PC-9 (cell line): ENCODE measurements at regions not wholly inside any gene's neighbourhood (a gene's known extent, or its start where the extent isn't known, plus 50 kb on each side); places are given as distances from the start of the nearest gene placed in this dataset.

Source experiments
- BruUV-seq: library from RNA; stranded (reverse); fragments of 400-500 nt; replicated peaks from 2 replicates; lab custom pipeline; 2021; lab: Mats Ljungman, UMichigan
- CTCF ChIA-PET: fragments of 300-600 bp; sonication (Branson Sonifier 250); formaldehyde crosslinking; loops from one replicate; lab custom pipeline; 2022; ENCODE audit warnings: antibody characterized with exemption; lab: Charles Lee
- POLR2A ChIA-PET: fragments of 300-600 bp; sonication (Branson Sonifier 250); formaldehyde crosslinking; loops from one replicate; lab custom pipeline; 2022; ENCODE audit warnings: antibody characterized with exemption; ENCODE audit not compliant: unreplicated experiment; lab: Charles Lee
- DNase-seq, 2 experiments: peaks; one replicate each; pipeline versions ENCODE4 v3.0.0 to v3.0.0-alpha.2; 2015 to 2022; ENCODE audit warnings: mixed read lengths in 1 of 2
- H2AFZ ChIP-seq: fragments of 200-600 bp; sonication (generic); 2 replicates; pipeline ENCODE4 v1.8.1; 2017; ENCODE audit warnings: antibody characterized with exemption
- H3F3A ChIP-seq: fragments of 200-600 bp; sonication (generic); 2 replicates; pipeline ENCODE4 v1.8.1; 2017; ENCODE audit warnings: antibody characterized with exemption, mild to moderate bottlenecking, low read depth; ENCODE audit not compliant: insufficient read depth
- H3K27ac ChIP-seq: fragments of 200-600 bp; sonication (generic); 2 replicates; pipeline ENCODE4 v1.6.1; 2016; ENCODE audit warnings: mixed run types
- H3K27me3 ChIP-seq: fragments of 200-600 bp; sonication (generic); 2 replicates; pipeline ENCODE4 v1.6.1; 2016; ENCODE audit warnings: low read depth, mixed run types; ENCODE audit not compliant: insufficient read depth
- H3K36me3 ChIP-seq: fragments of 200-600 bp; sonication (generic); 2 replicates; pipeline ENCODE4 v1.6.1; 2016; ENCODE audit warnings: low read depth, mixed run types
- H3K4me1 ChIP-seq: fragments of 200-600 bp; sonication (generic); replicated peaks from 2 replicates; pipeline ENCODE4 v1.6.1; 2016; ENCODE audit warnings: mixed run types; ENCODE audit not compliant: insufficient read depth
- H3K4me2 ChIP-seq: fragments of 200-600 bp; sonication (generic); 2 replicates; pipeline ENCODE4 v1.6.1; 2017; ENCODE audit warnings: mixed run types
- H3K4me3 ChIP-seq: fragments of 200-600 bp; sonication (generic); 2 replicates; pipeline ENCODE4 v1.6.1; 2016; ENCODE audit warnings: mixed run types
- H3K79me2 ChIP-seq: fragments of 200-600 bp; sonication (generic); 2 replicates; pipeline ENCODE4 v1.6.1; 2017; ENCODE audit warnings: low read depth, mixed run types
- H3K9me2 ChIP-seq: fragments of 200-600 bp; sonication (generic); 2 replicates; pipeline ENCODE4 v1.8.1; 2017; ENCODE audit warnings: mild to moderate bottlenecking; ENCODE audit not compliant: insufficient read depth
- H3K9me3 ChIP-seq: fragments of 200-600 bp; sonication (generic); 2 replicates; pipeline ENCODE4 v1.8.1; 2016; ENCODE audit warnings: low read depth; ENCODE audit not compliant: insufficient read depth
- H4K20me1 ChIP-seq: fragments of 200-600 bp; sonication (generic); 2 replicates; pipeline ENCODE4 v1.8.1; 2017; ENCODE audit not compliant: insufficient read depth
- EZH2 ChIP-seq: fragments of 200-600 bp; sonication (generic); IDR thresholded peaks from 2 replicates; pipeline ENCODE4 v1.8.0; 2017; ENCODE audit warnings: antibody characterized with exemption, low read depth
- intact Hi-C: fragments of 100-400 bp; cut with micrococcal nuclease; formaldehyde crosslinking; loops from one replicate; pipeline ENCODE4 v1.10.0; 2022; ENCODE audit not compliant: unreplicated experiment
- TF ChIP-seq, protein P1 (sequence below): fragments of 200-600 bp; sonication (generic); conservative IDR thresholded peaks from 2 replicates; pipeline ENCODE4 v1.6.1; 2017; ENCODE audit warnings: mixed run types, antibody characterized with exemption, mild to moderate bottlenecking, moderate library complexity

GRCh38 chr14:44297437-44297836, 209.6 kb downstream of the FSCB start:
- H3K27ac ChIP-seq = no peak overlapping the region
- DNase-seq = no peak
- TF ChIP-seq, protein P1, sequence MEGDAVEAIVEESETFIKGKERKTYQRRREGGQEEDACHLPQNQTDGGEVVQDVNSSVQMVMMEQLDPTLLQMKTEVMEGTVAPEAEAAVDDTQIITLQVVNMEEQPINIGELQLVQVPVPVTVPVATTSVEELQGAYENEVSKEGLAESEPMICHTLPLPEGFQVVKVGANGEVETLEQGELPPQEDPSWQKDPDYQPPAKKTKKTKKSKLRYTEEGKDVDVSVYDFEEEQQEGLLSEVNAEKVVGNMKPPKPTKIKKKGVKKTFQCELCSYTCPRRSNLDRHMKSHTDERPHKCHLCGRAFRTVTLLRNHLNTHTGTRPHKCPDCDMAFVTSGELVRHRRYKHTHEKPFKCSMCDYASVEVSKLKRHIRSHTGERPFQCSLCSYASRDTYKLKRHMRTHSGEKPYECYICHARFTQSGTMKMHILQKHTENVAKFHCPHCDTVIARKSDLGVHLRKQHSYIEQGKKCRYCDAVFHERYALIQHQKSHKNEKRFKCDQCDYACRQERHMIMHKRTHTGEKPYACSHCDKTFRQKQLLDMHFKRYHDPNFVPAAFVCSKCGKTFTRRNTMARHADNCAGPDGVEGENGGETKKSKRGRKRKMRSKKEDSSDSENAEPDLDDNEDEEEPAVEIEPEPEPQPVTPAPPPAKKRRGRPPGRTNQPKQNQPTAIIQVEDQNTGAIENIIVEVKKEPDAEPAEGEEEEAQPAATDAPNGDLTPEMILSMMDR = no peak
- TF ChIP-seq EZH2 = no peak
- ChIA-PET CTCF (no interaction called here), POLR2A (no interaction called here)
- H2AFZ ChIP-seq = no peak overlapping the region
- intact Hi-C loops = no loop called here
- H3K9me2 ChIP-seq = no peaks in the 10 kb centered on the region
- BruUV-seq = no TSS peak
- no peaks in the 10 kb centered on the region for H4K20me1 ChIP-seq
- no peak overlapping the region for H3K4me2 ChIP-seq
- H3K4me3 ChIP-seq = no peak overlapping the region
- no peaks in the 10 kb centered on the region for H3K9me3 ChIP-seq
- no peaks in the 10 kb centered on the region for H3K27me3 ChIP-seq
- H3F3A ChIP-seq = no peaks in the 10 kb centered on the region
- no peaks in the 10 kb centered on the region for H3K36me3 ChIP-seq
- no peaks in the 10 kb centered on the region for H3K4me1 ChIP-seq
- no peaks in the 10 kb centered on the region for H3K79me2 ChIP-seq

DNA sequence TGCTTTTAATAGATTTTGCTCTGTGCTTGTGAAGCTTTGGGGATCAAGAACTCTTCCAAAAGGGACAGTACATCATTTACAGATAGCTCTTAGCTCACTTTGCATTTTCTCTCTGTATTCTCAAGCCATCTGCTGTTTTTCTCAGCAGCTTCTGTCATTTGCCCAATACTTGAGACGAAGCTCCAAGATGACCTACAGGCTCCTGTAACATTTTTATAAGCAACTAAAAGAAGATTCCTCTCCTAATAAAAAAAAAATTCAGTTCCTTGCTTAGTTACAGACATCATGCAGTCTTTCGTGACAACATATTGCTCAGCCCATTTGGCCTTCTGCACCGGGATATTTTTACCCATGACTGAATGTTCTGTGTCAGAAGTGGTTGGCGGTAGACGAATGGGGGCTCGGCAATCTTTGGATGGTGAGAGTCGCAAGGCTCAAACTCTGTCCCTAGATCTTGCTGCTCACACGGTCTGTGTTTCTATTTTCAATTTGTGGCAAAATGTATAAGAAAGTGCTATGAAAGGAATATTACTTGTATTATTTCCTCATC, 215.6 kb downstream of the FSCB start:
- no TSS peak for BruUV-seq
- POLR2A ChIA-PET = no interaction called here

GRCh38 chr14:44287858-44288257, 219.2 kb downstream of the FSCB start:
- H2AFZ ChIP-seq = no peak overlapping the region
- H3K4me1 ChIP-seq = no peaks in the 10 kb centered on the region
- no peaks in the 10 kb centered on the region for H3K27me3 ChIP-seq
- no peaks in the 10 kb centered on the region for H3K79me2 ChIP-seq
- ChIA-PET POLR2A (no interaction called here), CTCF (no interaction called here)
- H3K4me3 ChIP-seq = no peak overlapping the region
- 0 out of 2 replicates have a peak, but pooled peaks cover 3% of the 10 kb centered on the region for H4K20me1 ChIP-seq
- DNase-seq = no peak
- intact Hi-C loops = no loop called here
- H3K27ac ChIP-seq = no peak overlapping the region
- no peaks in the 10 kb centered on the region for H3K9me2 ChIP-seq
- no peaks in the 10 kb centered on the region for H3F3A ChIP-seq
- no TSS peak for BruUV-seq
- TF ChIP-seq EZH2 = no peak
- TF ChIP-seq, protein P1 = no peak
- no peaks in the 10 kb centered on the region for H3K36me3 ChIP-seq
- no peak overlapping the region for H3K4me2 ChIP-seq
- no peaks in the 10 kb centered on the region for H3K9me3 ChIP-seq

More for the DNA sequence above, 215.6 kb downstream of the FSCB start:
- no peaks in the 10 kb centered on the region for H3K27me3 ChIP-seq
- H3K4me1 ChIP-seq = no peaks in the 10 kb centered on the region
- H3K9me3 ChIP-seq = no peaks in the 10 kb centered on the region
- no peak overlapping the region for H3K27ac ChIP-seq
- CTCF ChIA-PET = no interaction called here
- no peaks in the 10 kb centered on the region for H4K20me1 ChIP-seq
- TF ChIP-seq, protein P1 = no peak
- no peak for TF ChIP-seq EZH2
- no peaks in the 10 kb centered on the region for H3F3A ChIP-seq
- H3K4me3 ChIP-seq = no peak overlapping the region
- DNase-seq = no peak
- H3K4me2 ChIP-seq = no peak overlapping the region
- H3K79me2 ChIP-seq = no peaks in the 10 kb centered on the region
- no peaks in the 10 kb centered on the region for H3K9me2 ChIP-seq
- H3K36me3 ChIP-seq = no peaks in the 10 kb centered on the region
- H2AFZ ChIP-seq = no peak overlapping the region
- intact Hi-C loops = no loop called here
